ENCODE measurements at regions not wholly inside any gene's neighbourhood (a gene's known extent, or its start where the extent isn't known, plus 50 kb on each side); places are given as distances from the start of the nearest gene placed in this dataset.

GRCh38 chr20:3354247-3354646 lies 53.2 kb downstream of the DNAAF9 start:
- no CpG with 5 or more reads among the region's 1 CpG for WGBS (ENCODE audit: insufficient coverage)
- H3K36me3 Mint-ChIP-seq, result peaks cover 31 to 49% of the 10 kb centered on the region in 2 donors
- no peaks in the 10 kb centered on the region for H4K20me1 ChIP-seq (ENCODE audit: insufficient read depth, low read length)
- no peak overlapping the region for H3K4me3 ChIP-seq (replicated peaks in 1 of 3; ENCODE audit: low read depth in 2 of 3, low read length in 3 of 3)
- peaks cover 12 to 49% of the 10 kb centered on the region in 2 donors for H3K36me3 ChIP-seq (replicated peaks in 1 of 2; ENCODE audit: control insufficient read depth in 1 of 2, insufficient read depth in 2 of 2, low read length in 2 of 2)
- H3K9me3 ChIP-seq (replicated peaks in 1 of 2; ENCODE audit: control insufficient read depth in 1 of 2, insufficient read depth in 1 of 2, low read length in 2 of 2), result no peaks in the 10 kb centered on the region
- H3K4me3 Mint-ChIP-seq, result no peak overlapping the region
- H3K27ac Mint-ChIP-seq, result no peak overlapping the region
- no peaks in the 10 kb centered on the region for H3K9me3 Mint-ChIP-seq
- no peak overlapping the region for H3K4me2 ChIP-seq (replicated peaks; ENCODE audit: extremely low read depth, low read length, poor library complexity, severe bottlenecking)
- intact Hi-C loops (cut with micrococcal nuclease), result no loop called here
- no peaks in the 10 kb centered on the region for H3K79me2 ChIP-seq (ENCODE audit: insufficient read depth, low read length)
- peaks cover 11% of the 10 kb centered on the region for H3K4me1 Mint-ChIP-seq
- peaks cover 0 to 2% (median 0%) of the 10 kb centered on the region in 3 donors for H3K27me3 Mint-ChIP-seq (ENCODE audit: low read depth in 3 of 3)
- no peaks in the 10 kb centered on the region for H3K27me3 ChIP-seq (ENCODE audit: control insufficient read depth in 2 of 2, insufficient read depth in 2 of 2, low read length in 2 of 2)
- TF ChIP-seq, protein P1, sequence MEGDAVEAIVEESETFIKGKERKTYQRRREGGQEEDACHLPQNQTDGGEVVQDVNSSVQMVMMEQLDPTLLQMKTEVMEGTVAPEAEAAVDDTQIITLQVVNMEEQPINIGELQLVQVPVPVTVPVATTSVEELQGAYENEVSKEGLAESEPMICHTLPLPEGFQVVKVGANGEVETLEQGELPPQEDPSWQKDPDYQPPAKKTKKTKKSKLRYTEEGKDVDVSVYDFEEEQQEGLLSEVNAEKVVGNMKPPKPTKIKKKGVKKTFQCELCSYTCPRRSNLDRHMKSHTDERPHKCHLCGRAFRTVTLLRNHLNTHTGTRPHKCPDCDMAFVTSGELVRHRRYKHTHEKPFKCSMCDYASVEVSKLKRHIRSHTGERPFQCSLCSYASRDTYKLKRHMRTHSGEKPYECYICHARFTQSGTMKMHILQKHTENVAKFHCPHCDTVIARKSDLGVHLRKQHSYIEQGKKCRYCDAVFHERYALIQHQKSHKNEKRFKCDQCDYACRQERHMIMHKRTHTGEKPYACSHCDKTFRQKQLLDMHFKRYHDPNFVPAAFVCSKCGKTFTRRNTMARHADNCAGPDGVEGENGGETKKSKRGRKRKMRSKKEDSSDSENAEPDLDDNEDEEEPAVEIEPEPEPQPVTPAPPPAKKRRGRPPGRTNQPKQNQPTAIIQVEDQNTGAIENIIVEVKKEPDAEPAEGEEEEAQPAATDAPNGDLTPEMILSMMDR (IDR thresholded peaks at IDR 0.05), result no peak
- no peak for DNase-seq
- no peak overlapping the region for H3K27ac ChIP-seq (ENCODE audit: low read depth in 1 of 2, low read length in 2 of 2)
- H2AFZ ChIP-seq (ENCODE audit: insufficient read depth, low read depth, low read length, poor library complexity, severe bottlenecking), result no peak overlapping the region
- peaks cover 0 to 8% of the 10 kb centered on the region in 2 donors for H3K4me1 ChIP-seq (ENCODE audit: control insufficient read depth in 1 of 2, insufficient read depth in 2 of 2, low read length in 2 of 2)
- H3K9ac ChIP-seq (ENCODE audit: insufficient read depth, low read length, poor library complexity, severe bottlenecking), result no peak overlapping the region

DNA sequence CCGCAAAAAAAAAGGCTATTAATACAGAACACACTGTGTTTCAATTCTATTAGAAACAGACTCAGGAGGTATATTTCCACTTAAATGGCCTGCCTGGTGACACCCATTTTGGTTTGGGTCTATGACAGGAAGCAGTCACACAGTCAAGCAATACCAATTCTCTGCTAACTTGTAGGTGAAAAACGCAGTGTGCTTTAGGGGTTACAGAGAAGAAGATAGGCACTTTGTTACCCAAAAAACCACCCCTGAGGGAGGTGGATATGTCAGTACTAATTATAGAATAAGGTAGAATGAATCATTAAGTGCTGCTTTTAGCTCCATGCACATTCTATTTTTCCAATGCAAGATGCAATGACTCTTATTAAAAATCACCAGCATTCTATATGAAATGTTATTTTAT lies 53.8 kb downstream of the DNAAF9 start:
- no peak for DNase-seq
- no CpG with 5 or more reads among the region's 2 CpGs for WGBS (ENCODE audit: insufficient coverage)
- intact Hi-C loops (cut with micrococcal nuclease), result no loop called here
- TF ChIP-seq, protein P1 (IDR thresholded peaks at IDR 0.05), result no peak
- peaks cover 7 to 49% of the 10 kb centered on the region in 2 donors for H3K36me3 ChIP-seq (replicated peaks in 1 of 2; ENCODE audit: control insufficient read depth in 1 of 2, insufficient read depth in 2 of 2, low read length in 2 of 2)
- H3K4me3 ChIP-seq (replicated peaks in 1 of 3; ENCODE audit: low read depth in 2 of 3, low read length in 3 of 3), result no peak overlapping the region
- Mint-ChIP-seq H3K27me3 (ENCODE audit: low read depth in 3 of 3) (peaks cover 0 to 2% (median 0%) of the 10 kb centered on the region in 3 donors), H3K4me1 (peaks cover 11% of the 10 kb centered on the region), H3K9me3 (no peaks in the 10 kb centered on the region), H3K4me3 (no peak overlapping the region), H3K27ac (no peak overlapping the region), H3K36me3 (peaks cover 27 to 49% of the 10 kb centered on the region in 2 donors)
- H3K4me1 ChIP-seq (ENCODE audit: control insufficient read depth in 1 of 2, insufficient read depth in 2 of 2, low read length in 2 of 2), result peaks cover 0 to 8% of the 10 kb centered on the region in 2 donors
- H3K4me2 ChIP-seq (replicated peaks; ENCODE audit: extremely low read depth, low read length, poor library complexity, severe bottlenecking), result no peak overlapping the region
- H3K79me2 ChIP-seq (ENCODE audit: insufficient read depth, low read length), result no peaks in the 10 kb centered on the region
- no peaks in the 10 kb centered on the region for H4K20me1 ChIP-seq (ENCODE audit: insufficient read depth, low read length)
- no peak overlapping the region for H3K27ac ChIP-seq (ENCODE audit: low read depth in 1 of 2, low read length in 2 of 2)
- H2AFZ ChIP-seq (ENCODE audit: insufficient read depth, low read depth, low read length, poor library complexity, severe bottlenecking), result no peak overlapping the region
- no peaks in the 10 kb centered on the region for H3K9me3 ChIP-seq (replicated peaks in 1 of 2; ENCODE audit: control insufficient read depth in 1 of 2, insufficient read depth in 1 of 2, low read length in 2 of 2)
- no peak overlapping the region for H3K9ac ChIP-seq (ENCODE audit: insufficient read depth, low read length, poor library complexity, severe bottlenecking)
- H3K27me3 ChIP-seq (ENCODE audit: control insufficient read depth in 2 of 2, insufficient read depth in 2 of 2, low read length in 2 of 2), result no peaks in the 10 kb centered on the region

Measured in CD14-positive monocyte (primary cell).